EH (cell line): ENCODE measurements at regions not wholly inside any gene's neighbourhood (a gene's known extent, or its start where the extent isn't known, plus 50 kb on each side); places are given as distances from the start of the nearest gene placed in this dataset.
"Not testable (repeated sequence)": the region's sequence is repeated elsewhere in the genome, so short reads cannot be mapped to it uniquely, and the experiment has no call there.

ENCODE experiments used
- DNase-seq: peaks from one replicate; pipeline ENCODE4 v3.0.0-alpha.2; 2015; ENCODE audit warnings: low read depth

DNA sequence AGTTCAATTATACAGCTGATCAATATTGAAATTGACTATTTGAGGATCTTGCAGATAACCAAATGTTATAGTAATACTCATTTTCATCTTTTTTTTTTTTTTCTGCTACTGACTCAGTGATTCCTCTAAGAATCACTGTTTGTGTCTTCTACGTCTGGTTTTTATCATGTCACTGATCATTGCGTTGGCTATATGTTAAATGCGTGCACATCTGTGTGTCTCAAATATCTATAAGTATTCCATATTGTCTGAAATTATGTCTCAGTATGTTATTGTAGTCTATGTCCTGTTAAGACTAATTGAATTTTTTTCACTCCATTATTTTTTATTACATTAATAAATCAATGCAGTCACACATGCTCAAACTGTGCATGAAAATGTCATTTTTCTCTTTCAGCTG lies 200.5 kb downstream of the PCDH20 start:
- no peak for DNase-seq

DNA sequence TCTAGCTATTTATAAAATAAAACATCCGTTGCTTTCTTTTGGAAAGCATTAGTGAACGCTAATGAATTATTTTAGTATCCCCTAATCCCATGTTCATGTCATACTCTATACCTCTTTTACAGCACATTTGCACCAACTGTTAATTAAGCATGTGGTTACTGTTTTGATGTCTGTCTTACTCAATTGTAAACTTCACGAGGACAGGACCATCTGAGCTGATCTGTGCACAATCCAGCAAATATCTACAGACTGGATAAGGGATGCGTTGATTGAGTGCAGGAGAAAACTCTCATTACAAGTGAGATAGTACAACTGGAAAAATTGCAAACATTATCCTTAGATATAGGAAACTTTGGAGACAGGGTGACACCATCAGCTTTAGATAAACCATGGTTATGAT lies 201.1 kb downstream of the PCDH20 start:
- no peak for DNase-seq

DNA sequence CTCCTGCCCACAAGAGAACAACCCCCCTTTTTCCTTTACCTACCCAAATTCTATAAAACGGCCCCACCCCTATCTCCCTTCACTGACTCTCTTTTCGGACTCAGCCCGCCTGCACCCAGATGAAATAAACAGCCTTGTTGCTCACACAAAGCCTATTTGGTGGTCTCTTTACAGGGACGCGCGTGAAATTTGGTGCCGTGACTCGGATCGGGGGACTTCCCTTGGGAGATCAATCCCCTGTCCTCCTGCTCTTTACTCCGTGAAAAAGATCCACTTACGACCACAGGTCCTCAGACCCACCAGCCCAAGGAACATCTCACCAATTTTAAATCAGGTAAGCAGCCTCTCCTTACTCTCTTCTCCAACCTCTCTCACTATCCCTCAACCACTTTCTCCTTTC lies 209.8 kb downstream of the PCDH20 start:
- DNase-seq: not testable (repeated sequence)

DNA sequence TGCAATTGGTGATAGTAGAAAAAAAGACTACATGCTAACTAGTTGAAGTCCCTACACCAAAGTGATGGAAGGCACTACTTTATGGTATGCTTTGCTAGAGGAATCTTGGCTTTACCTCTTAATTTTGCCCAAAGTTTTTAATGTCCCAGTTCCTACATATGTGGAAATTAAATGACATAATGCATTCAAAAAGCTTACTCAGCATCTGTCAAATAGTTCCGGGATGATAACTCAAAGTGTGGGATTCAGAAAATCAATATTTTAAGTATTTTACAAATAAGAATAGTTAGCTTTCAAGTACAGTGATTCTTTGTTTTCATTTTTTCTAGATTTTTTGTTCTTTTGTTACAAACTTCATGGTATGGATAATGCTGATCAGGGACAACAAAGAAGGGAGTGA lies 211.6 kb downstream of the PCDH20 start:
- DNase-seq: no peak

DNA sequence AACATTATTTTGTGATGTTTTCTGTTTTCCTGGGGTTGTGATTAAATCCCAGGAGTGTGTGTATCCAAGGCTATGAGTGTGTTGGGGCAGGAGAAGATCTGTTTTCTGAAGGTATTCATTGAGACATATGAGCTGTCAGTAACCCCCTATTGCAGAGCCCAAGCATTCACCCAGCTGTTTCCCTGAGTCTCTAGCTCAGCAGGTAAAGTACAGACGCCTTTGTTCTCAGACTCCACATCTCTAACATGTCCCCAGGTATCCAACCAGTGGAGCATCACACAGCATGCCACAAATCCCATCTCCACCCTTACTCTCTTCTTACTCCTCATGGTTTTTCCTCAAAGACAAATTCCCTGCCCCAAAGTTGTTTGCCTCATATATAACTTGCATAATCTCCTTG lies 213.6 kb downstream of the PCDH20 start:
- DNase-seq: no peak

DNA sequence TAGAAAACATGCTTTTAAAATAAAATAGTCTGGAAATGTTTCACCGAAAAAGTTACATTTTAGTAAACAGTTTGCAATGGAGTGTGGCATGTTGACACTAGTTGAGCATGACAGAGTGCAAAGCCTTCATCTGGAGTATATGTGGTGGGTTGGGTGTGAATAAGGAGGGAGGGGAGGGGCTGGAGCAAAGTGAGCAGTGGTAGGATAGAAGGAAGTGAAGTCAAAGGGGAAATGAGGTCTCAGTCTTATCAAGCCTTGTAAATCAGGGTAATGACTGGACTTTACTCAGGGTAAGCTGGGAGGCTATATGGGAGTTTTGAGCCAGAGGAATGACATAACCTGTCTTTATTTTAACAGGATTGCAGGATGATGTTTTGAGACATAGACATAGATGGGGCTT lies 222.8 kb downstream of the PCDH20 start:
- no peak for DNase-seq

DNA sequence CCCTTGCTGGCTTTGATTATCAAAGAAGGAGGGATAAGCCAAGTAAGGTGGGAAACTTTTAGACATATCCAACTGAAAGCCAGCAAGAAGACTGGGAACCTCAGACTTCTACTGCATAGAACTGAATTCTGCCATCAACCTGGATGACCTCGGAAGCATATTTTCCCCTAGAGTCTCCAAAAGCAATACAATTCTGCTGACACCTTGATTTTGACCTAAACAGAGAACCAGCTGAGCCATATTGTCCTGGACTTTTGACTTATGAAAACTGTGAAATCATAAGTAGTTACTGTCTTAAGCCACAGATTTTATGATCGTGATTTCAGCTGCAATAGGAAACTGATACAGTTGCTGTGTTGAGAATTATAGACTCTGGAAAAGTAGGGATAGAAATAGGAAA lies 227.6 kb downstream of the PCDH20 start:
- DNase-seq: no peak

DNA sequence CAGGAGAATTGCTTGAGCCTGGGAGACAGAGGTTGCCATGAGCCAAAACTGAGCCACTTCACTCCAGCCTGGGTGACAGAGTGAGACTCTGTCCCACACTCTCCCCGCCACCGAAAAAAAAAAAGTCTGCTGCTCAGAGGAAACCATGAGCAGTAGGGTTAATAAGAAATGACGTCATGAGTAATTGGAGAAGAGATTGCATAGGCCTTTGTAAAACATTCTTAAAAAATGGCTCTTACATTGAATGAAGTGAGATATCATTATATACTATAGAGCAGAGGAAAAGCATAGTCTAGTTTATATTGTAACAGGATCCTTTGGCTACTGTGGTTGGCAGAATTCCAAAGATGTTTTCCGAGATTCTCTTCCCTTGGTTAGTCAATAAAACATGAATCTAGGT lies 228.2 kb downstream of the PCDH20 start:
- no peak for DNase-seq

DNA sequence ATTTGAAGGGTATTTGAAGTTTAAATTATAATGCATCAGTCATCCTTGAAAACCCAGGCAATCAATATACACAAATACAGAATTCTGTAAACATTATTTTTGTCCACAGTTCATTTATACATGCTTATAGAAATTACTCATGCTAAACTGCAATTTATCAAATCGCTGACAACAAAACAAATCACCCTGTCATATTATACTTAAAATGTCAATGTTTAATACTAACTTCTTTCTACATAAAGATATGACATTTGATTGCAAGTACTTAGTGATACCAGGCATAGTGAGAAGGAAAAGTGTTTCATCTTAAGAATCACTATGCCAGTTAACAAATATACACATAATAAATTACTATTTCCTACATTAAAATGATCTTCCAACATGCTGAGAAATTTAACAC lies 232.0 kb downstream of the PCDH20 start:
- no peak for DNase-seq

DNA sequence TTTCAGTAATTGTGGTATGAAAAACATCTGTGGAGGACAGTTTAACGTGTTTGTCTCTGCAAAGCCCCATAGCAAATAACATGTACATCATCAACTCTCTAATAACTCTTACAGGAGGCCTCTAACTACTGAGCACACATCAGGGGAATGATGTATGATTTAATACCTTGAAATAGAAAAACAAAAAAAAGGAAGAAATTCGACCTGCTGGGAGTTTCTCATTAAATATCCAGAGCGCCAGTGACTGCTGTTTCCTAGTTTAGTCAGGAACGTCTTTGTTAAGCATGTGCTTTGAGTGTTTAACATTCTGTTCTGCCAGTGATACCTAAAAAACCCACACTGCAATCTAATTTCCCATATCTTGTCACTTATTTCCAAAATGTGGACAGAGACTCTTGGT lies 235.4 kb downstream of the PCDH20 start:
- DNase-seq: no peak

DNA sequence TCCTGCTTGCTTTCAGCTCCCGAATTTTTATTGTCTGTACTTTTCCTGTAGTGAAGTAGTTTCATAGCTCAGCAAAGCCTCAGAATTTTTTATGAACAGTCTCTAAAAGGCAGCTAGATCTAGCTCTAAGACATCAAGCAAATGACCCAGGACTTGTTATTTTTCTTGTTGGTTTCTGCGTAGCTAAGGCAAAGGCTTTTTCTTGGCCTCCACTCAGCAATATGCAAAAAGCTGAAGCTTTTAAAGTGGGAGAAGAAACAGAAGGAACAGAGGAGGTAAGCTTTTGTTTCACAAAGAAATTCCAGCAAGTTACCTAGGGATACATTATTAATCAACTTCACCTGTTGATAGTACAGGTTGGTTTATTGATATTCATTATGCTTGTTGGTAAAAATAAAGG lies 235.9 kb downstream of the PCDH20 start:
- DNase-seq: no peak

DNA sequence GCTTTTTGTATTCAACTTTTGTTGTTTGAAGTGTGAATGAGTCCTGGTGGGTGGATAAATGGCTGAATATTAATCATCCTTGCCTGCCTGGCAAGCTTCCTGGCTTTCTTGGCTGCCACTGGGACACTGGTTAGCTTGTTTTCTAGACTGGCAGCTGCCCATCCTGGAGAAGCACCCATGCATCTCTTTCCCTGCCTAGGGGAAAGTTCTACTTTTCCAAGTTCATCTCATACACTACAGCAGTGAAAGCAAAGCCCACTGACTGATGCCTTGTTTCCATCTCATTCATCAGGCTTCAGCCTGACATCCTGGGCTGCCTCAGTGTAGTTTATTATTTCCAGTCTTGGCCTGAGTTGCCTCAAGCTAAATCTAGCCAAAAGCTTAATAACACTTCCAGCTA lies 244.8 kb downstream of the PCDH20 start:
- no peak for DNase-seq

DNA sequence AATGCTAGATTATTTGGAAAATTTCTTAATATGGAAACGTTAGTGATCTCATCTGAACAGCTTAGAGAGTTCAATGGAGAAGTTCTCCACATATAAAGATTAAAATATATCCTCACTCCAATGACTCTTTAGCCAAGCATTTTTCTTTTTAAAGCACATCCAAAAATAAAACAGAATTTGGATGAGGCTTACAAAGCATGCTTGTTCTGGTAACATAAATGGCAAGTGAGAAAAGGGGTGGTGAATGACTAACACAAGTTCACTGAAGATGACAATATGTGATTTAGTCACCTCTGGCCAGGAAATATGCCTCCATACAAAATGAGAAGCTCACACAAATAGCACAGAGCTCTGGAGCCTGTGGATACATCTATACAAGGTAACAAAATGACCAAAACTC lies 253.0 kb downstream of the PCDH20 start:
- no peak for DNase-seq

DNA sequence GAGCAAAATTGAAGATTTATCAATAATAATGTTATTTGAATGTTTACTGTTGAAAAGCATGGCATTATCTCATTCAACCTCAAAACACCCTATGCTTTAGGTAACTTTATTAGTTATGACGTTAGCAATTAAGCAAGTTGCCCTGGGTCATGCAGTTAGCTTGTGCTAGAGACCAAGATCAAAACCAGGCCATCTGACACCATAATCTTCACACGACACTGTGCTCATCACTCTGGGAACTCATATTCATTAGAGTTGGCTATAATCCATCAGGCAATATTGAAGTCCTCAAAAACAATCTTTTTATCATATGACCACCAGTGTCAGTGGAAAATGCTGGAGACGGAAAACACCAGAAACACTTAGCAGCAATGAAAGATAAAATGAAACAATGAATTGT lies 253.5 kb downstream of the PCDH20 start:
- DNase-seq: no peak

DNA sequence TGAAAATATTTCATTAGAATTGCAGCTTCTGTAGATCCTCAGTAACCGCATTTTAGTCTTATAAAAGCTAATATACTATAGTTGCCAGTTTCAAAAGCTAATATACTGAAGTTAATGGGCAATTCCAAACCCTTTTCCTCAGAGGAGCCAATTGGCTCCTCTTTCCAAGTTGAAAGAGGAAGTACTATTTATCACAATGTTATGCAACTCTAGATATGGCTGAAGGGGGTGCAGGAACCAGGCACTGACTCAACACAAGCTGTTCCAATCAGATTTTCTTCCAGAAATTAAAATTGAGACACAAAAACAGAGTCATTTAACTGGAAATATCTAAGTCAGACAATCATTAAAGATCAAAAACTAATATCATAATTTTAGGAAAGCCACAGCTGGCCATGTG lies 258.9 kb downstream of the PCDH20 start:
- no peak for DNase-seq

DNA sequence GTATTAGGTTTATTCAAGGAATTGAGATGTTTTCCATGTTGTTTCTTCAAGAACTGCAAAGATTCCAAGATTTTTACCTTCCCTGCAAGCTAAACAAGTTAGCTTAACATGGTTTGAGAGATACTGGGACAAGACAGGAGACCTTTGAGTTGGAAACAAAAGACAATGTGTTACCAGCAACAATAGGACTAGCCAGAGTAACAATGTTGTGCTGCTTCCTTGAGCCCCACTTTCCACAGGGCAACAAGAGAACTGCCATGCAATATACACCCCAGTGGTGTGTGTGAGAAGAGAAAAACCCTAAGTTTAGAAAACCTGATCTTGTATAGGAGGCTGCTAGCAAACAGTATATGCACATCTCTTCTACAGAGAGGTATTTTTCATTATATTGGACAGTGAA lies 264.6 kb downstream of the PCDH20 start:
- DNase-seq: no peak

DNA sequence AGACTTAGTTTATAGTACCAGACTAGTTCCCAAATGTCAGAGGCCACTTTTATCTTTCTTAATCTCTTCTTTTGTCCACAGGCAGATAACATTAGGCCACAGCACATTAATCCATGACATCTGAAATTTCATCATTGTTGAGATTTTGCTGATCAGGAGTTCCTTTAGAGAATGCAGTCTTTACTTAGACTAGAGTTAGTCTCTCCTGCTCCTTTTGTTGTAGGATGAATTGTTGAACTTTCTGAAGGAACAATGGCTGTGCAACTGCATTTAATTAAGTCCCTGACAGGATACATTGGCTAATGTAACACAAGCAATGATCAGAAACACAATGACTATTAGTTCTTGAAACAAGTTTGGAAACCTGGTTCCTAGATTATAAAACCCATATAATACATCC lies 266.3 kb downstream of the PCDH20 start:
- no peak for DNase-seq

DNA sequence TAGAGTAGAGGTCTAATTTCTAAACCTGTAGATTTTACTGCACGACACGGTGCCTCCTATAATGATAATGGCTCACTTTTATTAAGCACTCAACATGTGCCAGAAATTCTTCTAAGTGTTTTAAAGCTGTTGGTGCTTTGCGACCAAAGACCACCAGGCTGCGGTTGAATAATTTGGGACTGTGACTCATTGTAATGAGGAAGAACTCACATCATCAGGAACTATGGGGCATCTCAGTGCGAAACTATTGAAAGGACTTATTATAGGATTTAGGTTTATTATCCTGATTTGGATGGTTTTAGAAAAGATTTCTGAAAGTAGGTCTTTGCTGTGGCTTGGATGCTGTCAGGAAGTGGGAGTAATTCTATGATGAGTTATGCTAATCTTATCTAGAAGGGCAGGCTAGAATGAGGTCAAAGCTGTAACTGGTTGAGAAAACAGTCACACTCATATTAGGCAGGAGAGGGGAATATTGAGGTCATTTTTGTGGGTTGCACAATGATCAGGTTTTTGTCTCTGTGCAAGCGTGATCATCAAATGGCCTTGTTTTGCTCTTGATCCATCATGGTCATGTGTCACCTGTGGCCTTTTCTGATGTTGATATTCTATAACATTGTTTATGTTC lies 266.8 kb downstream of the PCDH20 start:
- no peak for DNase-seq

DNA sequence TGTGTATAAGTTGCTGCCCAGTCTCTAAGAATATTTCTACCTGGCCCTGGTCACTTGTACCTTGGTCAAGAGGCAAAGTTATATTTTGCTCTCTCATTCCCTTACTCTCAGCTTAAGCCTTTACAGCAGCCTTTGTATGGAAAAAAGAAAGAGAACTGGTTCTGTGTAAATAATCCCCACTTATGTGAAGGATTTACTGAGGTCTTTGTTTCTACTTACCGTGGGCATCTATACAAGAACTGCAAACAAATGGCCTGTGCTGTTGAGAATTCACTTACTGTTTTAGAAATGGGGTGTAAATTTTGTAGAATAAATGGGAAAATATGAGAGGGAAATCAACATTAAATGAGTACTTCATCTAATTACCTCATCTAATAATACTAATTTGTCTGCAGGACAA lies 267.4 kb downstream of the PCDH20 start:
- DNase-seq: no peak

DNA sequence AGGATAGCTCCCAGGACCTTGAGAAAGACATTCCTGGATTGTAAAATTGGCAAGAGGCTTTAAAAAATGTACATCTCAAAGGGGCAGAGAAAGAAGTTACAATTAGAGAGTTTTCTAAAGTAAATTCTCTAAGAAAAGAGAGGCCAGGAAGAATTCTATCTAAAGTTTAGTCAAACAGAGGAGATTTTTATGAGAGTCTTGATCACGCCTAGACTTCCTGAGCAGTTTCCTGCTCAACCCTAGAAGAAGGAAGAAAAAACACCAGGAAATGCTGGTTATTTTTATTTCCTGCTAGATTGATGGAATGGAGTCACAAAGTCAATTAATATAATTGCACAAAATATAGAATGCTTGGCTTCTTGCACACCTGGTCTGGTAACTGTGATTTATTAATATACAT lies 269.1 kb downstream of the PCDH20 start:
- DNase-seq: no peak

DNA sequence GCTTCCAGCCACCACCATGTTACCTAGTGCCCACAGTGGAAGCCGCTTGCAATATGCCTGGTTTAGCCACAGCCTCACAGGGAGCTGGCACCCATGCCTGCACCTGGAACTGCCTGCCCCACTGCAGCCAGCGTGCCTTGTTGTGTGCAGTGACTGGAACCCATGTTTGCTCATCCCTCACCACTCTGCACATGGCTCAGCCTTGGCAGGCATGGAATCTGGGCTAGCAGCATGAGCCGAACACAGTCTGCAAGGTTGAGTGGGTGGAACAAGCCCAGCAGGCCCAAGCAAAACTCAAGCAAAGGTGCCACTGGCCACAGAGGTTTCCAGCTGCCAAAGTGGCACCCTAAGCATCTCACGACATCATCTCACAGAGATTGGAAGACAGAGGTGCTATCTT lies 269.5 kb downstream of the PCDH20 start:
- no peak for DNase-seq

DNA sequence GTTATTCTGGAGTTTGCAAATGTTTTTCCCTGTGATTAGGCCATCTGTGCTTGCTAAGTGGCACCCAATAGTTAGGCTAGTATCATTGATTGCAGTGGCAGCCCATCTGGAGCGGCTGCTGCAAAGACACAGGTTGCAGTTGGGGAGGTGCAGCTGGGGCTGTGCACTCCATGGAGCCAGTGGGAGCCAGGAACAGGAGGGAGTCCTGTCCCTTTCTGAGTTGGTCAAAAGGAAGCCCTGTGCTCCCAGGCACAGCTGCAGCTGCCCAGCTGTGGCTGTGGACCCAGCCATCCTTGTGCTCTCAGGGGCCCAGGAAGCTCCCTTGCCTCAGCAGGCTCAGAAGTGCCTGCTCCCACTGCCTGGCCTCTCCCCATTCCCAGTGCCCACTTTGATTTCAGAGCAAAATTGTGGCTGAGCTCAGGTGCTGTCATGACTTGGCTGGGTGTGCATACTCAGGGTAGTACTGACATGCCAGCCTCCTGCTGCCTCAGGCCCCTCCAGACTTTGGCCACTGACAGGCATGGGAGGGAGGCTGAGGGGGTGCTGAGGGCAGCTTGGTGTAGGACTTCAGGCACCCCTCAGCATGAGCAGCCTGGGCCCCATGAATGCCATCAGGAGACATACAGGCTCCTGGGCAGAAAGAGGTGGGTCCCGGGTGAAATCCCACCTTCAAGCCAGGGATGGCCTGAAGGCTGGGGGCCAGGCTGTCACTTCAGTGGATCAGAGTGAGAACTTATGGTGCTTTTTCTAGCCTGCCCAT lies 270.6 kb downstream of the PCDH20 start:
- no peak for DNase-seq

DNA sequence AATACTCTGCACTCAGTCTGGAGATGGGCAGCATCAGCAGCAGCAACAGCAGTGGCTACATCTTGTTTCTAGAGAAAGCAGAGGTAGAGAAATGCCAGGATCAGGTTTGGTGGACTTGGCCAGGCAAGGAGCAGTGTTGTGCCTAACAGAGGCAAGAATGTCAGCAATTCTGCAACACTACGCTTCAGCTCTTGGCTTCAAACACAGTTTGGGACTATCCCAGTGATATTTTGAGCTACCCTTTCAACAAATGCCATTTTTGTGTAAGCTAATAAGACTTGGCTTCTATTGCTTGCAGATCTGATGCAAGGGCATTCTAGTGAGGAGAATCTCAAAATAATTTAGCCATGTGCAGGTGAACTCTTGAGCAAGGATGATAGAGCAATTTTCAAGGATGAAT lies 271.3 kb downstream of the PCDH20 start:
- DNase-seq: no peak

DNA sequence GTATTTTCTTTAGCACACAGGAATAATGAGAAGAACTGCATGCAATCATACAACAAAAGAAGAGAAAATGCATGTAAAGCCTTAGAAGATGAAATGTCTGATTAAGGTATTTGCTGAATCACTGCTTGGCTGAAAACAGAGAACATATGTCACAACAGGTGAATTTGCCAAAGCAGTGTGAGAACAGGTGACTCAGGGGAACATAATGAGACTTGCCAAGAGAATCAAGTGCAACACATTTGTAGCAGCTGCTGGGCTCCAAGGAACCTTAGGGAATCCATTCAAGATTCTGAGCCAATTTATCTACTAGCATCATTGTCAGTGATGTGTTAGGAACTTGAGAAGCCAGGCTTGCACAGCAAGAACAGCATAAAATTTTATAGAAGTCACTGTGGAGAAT lies 273.1 kb downstream of the PCDH20 start:
- DNase-seq: no peak
